ENCODE measurements at regions not wholly inside any gene's neighbourhood (a gene's known extent, or its start where the extent isn't known, plus 50 kb on each side); places are given as distances from the start of the nearest gene placed in this dataset.
"Not testable (repeated sequence)": the region's sequence is repeated elsewhere in the genome, so short reads cannot be mapped to it uniquely, and the experiment has no call there.

DNA sequence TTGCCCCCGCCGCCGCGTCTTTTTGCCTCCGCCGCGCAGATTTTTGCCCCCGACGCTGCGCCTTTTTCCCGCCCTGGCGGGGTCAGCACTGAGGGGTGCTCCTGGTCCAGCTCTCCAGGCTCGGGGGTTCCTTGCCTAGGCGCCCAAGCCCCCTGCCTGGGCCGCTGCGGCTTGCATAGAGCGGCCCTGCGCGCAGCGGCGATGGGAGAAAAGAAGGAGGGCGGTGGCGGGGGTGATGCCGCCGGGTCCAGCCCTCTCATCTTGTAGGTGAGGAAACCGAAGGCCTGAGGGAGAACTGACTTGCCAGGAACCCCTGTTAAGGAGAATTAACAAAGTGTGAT lies 330.8 kb upstream of the WSB1 start:
- H4K20me1 ChIP-seq (ENCODE audit: insufficient read depth, low read length, poor library complexity, severe bottlenecking): no peaks in the 10 kb centered on the region
- no peaks in the 10 kb centered on the region for H3K36me3 ChIP-seq (ENCODE audit: insufficient read depth, low read length)
- H3K27me3 ChIP-seq (ENCODE audit: insufficient read depth, low read length, poor library complexity, severe bottlenecking): no peaks in the 10 kb centered on the region
- H3K9me3 ChIP-seq (ENCODE audit: insufficient read depth, low read depth, low read length): peaks cover 8% of the 10 kb centered on the region; the same call in 1 of the 2 replicates
- no peak overlapping the region for H3K9ac ChIP-seq (ENCODE audit: low read depth, low read length, poor library complexity, severe bottlenecking)
- no peak overlapping the region for H3K4me2 ChIP-seq (ENCODE audit: low read depth, low read length, poor library complexity, severe bottlenecking)
- H3K4me3 ChIP-seq (ENCODE audit: low read length, poor library complexity, severe bottlenecking): no peak overlapping the region
- H3K9me2 ChIP-seq (replicated peaks; ENCODE audit: low read depth, low read length): no peaks in the 10 kb centered on the region
- no peaks in the 10 kb centered on the region for H3K79me2 ChIP-seq (ENCODE audit: insufficient read depth, low read length)
- no peaks in the 10 kb centered on the region for H3K4me1 ChIP-seq (ENCODE audit: insufficient read depth, low read length, poor library complexity, severe bottlenecking)
- H2AFZ ChIP-seq (ENCODE audit: low read length): no peak overlapping the region
- TF ChIP-seq, protein P1, sequence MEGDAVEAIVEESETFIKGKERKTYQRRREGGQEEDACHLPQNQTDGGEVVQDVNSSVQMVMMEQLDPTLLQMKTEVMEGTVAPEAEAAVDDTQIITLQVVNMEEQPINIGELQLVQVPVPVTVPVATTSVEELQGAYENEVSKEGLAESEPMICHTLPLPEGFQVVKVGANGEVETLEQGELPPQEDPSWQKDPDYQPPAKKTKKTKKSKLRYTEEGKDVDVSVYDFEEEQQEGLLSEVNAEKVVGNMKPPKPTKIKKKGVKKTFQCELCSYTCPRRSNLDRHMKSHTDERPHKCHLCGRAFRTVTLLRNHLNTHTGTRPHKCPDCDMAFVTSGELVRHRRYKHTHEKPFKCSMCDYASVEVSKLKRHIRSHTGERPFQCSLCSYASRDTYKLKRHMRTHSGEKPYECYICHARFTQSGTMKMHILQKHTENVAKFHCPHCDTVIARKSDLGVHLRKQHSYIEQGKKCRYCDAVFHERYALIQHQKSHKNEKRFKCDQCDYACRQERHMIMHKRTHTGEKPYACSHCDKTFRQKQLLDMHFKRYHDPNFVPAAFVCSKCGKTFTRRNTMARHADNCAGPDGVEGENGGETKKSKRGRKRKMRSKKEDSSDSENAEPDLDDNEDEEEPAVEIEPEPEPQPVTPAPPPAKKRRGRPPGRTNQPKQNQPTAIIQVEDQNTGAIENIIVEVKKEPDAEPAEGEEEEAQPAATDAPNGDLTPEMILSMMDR (conservative IDR thresholded peaks at IDR 0.05; ENCODE audit: low read length): no peak
- TF ChIP-seq EZH2phosphoT487 (IDR thresholded peaks at IDR 0.05; ENCODE audit: borderline replicate concordance): no peak
- H3F3A ChIP-seq (ENCODE audit: low read depth): no peaks in the 10 kb centered on the region

DNA sequence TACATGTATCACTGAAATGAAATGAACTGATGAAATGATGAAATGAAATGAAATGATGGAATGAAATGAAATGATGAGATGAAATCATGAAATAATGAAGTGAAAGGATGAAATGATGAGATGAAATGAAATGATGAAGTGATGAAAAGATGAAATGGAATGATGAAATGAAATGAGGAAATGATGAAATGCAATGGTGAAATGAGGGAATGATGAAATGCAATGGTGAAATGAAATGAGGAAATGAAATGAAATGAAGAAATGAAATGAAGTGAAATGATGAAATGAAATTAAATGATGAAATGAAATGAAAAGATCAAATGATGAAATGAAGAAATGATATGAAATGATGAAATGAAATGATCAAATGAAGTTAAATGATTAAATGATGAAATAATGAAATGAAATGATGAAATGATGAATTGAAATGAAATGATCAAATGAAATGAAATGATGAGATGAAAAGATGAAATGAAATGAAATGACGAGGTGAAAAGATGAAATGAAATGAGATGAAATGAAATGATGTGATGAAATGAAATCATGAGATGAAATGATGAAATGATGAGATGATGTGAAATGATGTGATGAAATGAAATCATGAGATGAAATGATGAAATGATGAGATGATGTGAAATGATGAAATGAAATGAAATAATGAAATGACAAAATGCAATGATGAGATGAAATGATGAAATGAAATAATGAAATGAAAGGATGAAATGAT lies 327.9 kb upstream of the WSB1 start:
- not testable (repeated sequence) for H4K20me1 ChIP-seq (ENCODE audit: insufficient read depth, low read length, poor library complexity, severe bottlenecking); H3K27me3 ChIP-seq (ENCODE audit: insufficient read depth, low read length, poor library complexity, severe bottlenecking); H3K9me2 ChIP-seq (replicated peaks; ENCODE audit: low read depth, low read length); H2AFZ ChIP-seq (ENCODE audit: low read length); H3K4me2 ChIP-seq (ENCODE audit: low read depth, low read length, poor library complexity, severe bottlenecking); H3F3A ChIP-seq (ENCODE audit: low read depth); H3K36me3 ChIP-seq (ENCODE audit: insufficient read depth, low read length); H3K9me3 ChIP-seq (ENCODE audit: insufficient read depth, low read depth, low read length); H3K9ac ChIP-seq (ENCODE audit: low read depth, low read length, poor library complexity, severe bottlenecking); H3K4me1 ChIP-seq (ENCODE audit: insufficient read depth, low read length, poor library complexity, severe bottlenecking); H3K79me2 ChIP-seq (ENCODE audit: insufficient read depth, low read length); H3K4me3 ChIP-seq (ENCODE audit: low read length, poor library complexity, severe bottlenecking)

GRCh38 chr17:26966625-26967179 lies 327.2 kb upstream of the WSB1 start:
- H3K4me2 ChIP-seq (ENCODE audit: low read depth, low read length, poor library complexity, severe bottlenecking); H4K20me1 ChIP-seq (ENCODE audit: insufficient read depth, low read length, poor library complexity, severe bottlenecking); H3K27me3 ChIP-seq (ENCODE audit: insufficient read depth, low read length, poor library complexity, severe bottlenecking): not testable (repeated sequence)

GRCh38 chr17:26981845-26982425 lies 312.0 kb upstream of the WSB1 start:
- H3K36me3 ChIP-seq (ENCODE audit: insufficient read depth, low read length); H3K9me3 ChIP-seq (ENCODE audit: insufficient read depth, low read depth, low read length); H4K20me1 ChIP-seq (ENCODE audit: insufficient read depth, low read length, poor library complexity, severe bottlenecking); H3K4me2 ChIP-seq (ENCODE audit: low read depth, low read length, poor library complexity, severe bottlenecking); H2AFZ ChIP-seq (ENCODE audit: low read length); H3K9me2 ChIP-seq (replicated peaks; ENCODE audit: low read depth, low read length); H3K4me1 ChIP-seq (ENCODE audit: insufficient read depth, low read length, poor library complexity, severe bottlenecking); H3K4me3 ChIP-seq (ENCODE audit: low read length, poor library complexity, severe bottlenecking); H3K9ac ChIP-seq (ENCODE audit: low read depth, low read length, poor library complexity, severe bottlenecking); H3F3A ChIP-seq (ENCODE audit: low read depth); H3K79me2 ChIP-seq (ENCODE audit: insufficient read depth, low read length); H3K27me3 ChIP-seq (ENCODE audit: insufficient read depth, low read length, poor library complexity, severe bottlenecking): not testable (repeated sequence)

More at GRCh38 chr17:26966625-26967179, 327.2 kb upstream of the WSB1 start:
- H3F3A ChIP-seq (ENCODE audit: low read depth); H2AFZ ChIP-seq (ENCODE audit: low read length); H3K36me3 ChIP-seq (ENCODE audit: insufficient read depth, low read length); H3K4me3 ChIP-seq (ENCODE audit: low read length, poor library complexity, severe bottlenecking); H3K4me1 ChIP-seq (ENCODE audit: insufficient read depth, low read length, poor library complexity, severe bottlenecking); H3K79me2 ChIP-seq (ENCODE audit: insufficient read depth, low read length); H3K9me3 ChIP-seq (ENCODE audit: insufficient read depth, low read depth, low read length); H3K9me2 ChIP-seq (replicated peaks; ENCODE audit: low read depth, low read length); H3K9ac ChIP-seq (ENCODE audit: low read depth, low read length, poor library complexity, severe bottlenecking): not testable (repeated sequence)

- H3K9me3 ChIP-seq (ENCODE audit: insufficient read depth, low read depth, low read length); H3K27me3 ChIP-seq (ENCODE audit: insufficient read depth, low read length, poor library complexity, severe bottlenecking); H3K9ac ChIP-seq (ENCODE audit: low read depth, low read length, poor library complexity, severe bottlenecking); H3K4me2 ChIP-seq (ENCODE audit: low read depth, low read length, poor library complexity, severe bottlenecking); H4K20me1 ChIP-seq (ENCODE audit: insufficient read depth, low read length, poor library complexity, severe bottlenecking); H3K79me2 ChIP-seq (ENCODE audit: insufficient read depth, low read length); H3K9me2 ChIP-seq (replicated peaks; ENCODE audit: low read depth, low read length); H3K4me1 ChIP-seq (ENCODE audit: insufficient read depth, low read length, poor library complexity, severe bottlenecking); H2AFZ ChIP-seq (ENCODE audit: low read length); H3F3A ChIP-seq (ENCODE audit: low read depth); H3K36me3 ChIP-seq (ENCODE audit: insufficient read depth, low read length); H3K4me3 ChIP-seq (ENCODE audit: low read length, poor library complexity, severe bottlenecking): not testable (repeated sequence)
Observed at GRCh38 chr17:26982563-26982962, 311.4 kb upstream of the WSB1 start.

DNA sequence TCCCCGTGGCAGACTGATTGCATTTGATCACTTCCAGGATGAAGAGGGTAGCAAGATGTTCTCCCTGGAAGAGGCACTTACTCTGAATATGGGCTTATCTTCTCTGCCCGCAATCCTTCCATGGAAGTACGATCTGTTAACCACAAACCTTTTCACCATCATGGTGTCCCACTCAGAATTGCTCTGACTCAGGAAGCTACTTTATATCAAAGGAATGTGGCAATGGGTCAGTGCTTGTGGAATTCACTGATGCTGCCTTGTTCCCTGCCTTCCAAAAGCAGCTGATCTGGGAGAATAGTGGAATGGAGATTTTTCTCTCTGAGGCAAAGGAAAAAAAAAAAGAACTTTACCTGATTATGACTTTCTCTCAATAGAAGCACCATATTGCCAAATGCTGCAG lies 306.1 kb upstream of the WSB1 start:
- H3K9ac ChIP-seq (ENCODE audit: low read depth, low read length, poor library complexity, severe bottlenecking); H3K36me3 ChIP-seq (ENCODE audit: insufficient read depth, low read length); H2AFZ ChIP-seq (ENCODE audit: low read length); H3K27me3 ChIP-seq (ENCODE audit: insufficient read depth, low read length, poor library complexity, severe bottlenecking); H3K9me2 ChIP-seq (replicated peaks; ENCODE audit: low read depth, low read length); H4K20me1 ChIP-seq (ENCODE audit: insufficient read depth, low read length, poor library complexity, severe bottlenecking); H3F3A ChIP-seq (ENCODE audit: low read depth); H3K4me1 ChIP-seq (ENCODE audit: insufficient read depth, low read length, poor library complexity, severe bottlenecking); H3K79me2 ChIP-seq (ENCODE audit: insufficient read depth, low read length); H3K9me3 ChIP-seq (ENCODE audit: insufficient read depth, low read depth, low read length); H3K4me2 ChIP-seq (ENCODE audit: low read depth, low read length, poor library complexity, severe bottlenecking); H3K4me3 ChIP-seq (ENCODE audit: low read length, poor library complexity, severe bottlenecking): not testable (repeated sequence)
